GM12874 (cell line): ENCODE measurements at regions not wholly inside any gene's neighbourhood (a gene's known extent, or its start where the extent isn't known, plus 50 kb on each side); places are given as distances from the start of the nearest gene placed in this dataset.

Experiments used
- CTCF ChIP-seq: IDR thresholded peaks from 2 replicates; pipeline ENCODE4 v1.5.1; 2011; ENCODE audit warnings: low read depth, mild to moderate bottlenecking, control low read depth, low read length, moderate library complexity; ENCODE audit not compliant: insufficient read depth

- TF ChIP-seq CTCF: no peak
These were observed 156.0 kb downstream of the KATNAL1 start for GRCh38 chr13:30151388-30151787.

- no peak for TF ChIP-seq CTCF
These were observed 158.1 kb downstream of the KATNAL1 start for GRCh38 chr13:30149248-30149647.

- TF ChIP-seq CTCF: no peak
These were observed 158.6 kb downstream of the KATNAL1 start for GRCh38 chr13:30148786-30149185.

GRCh38 chr13:30148171-30148754 lies 159.1 kb downstream of the KATNAL1 start:
- TF ChIP-seq CTCF: no peak

GRCh38 chr13:30147421-30147820 lies 159.9 kb downstream of the KATNAL1 start:
- TF ChIP-seq CTCF: no peak

GRCh38 chr13:30147015-30147414 lies 160.3 kb downstream of the KATNAL1 start:
- TF ChIP-seq CTCF: no peak

GRCh38 chr13:30145709-30146367 lies 161.5 kb downstream of the KATNAL1 start:
- no peak for TF ChIP-seq CTCF
